IMR-90 (cell line): ENCODE measurements at regions not wholly inside any gene's neighbourhood (a gene's known extent, or its start where the extent isn't known, plus 50 kb on each side); places are given as distances from the start of the nearest gene placed in this dataset.

Source experiments
- ATAC-seq: fragments of 200-7000 bp; cut with Tn5 transposase; 2 replicates; pipeline ENCODE4 v1.9.1; 2020; ENCODE audit warnings: low read depth, mild to moderate bottlenecking, moderate library complexity
- BruUV-seq: library from RNA; stranded (reverse); fragments of 400-500 nt; replicated peaks from 2 replicates; lab custom pipeline; 2021; lab: Mats Ljungman, UMichigan
- CTCF ChIA-PET: fragments of 300-600 bp; formaldehyde crosslinking; extraction: SDS; loops from one replicate; lab custom pipeline; 2021; ENCODE audit warnings: antibody characterized with exemption; lab: Yijun Ruan, JAX
- POLR2A ChIA-PET: fragments of 300-600 bp; sonication (Branson Sonifier 250); formaldehyde crosslinking; loops from one replicate; lab custom pipeline; 2022; ENCODE audit warnings: antibody characterized with exemption; ENCODE audit not compliant: unreplicated experiment; lab: Charles Lee
- DNase-seq: peaks from one replicate; pipeline ENCODE4 v3.0.0; 2013
- H2AFZ ChIP-seq: replicated peaks from 2 replicates; pipeline ENCODE3; 2013; ENCODE audit warnings: low read length, mild to moderate bottlenecking; ENCODE audit not compliant: poor library complexity
- H2AK5ac ChIP-seq: 2 replicates; pipeline ENCODE4 v1.6.1; 2013; ENCODE audit warnings: low read depth, low read length, inconsistent platforms
- H2AK9ac ChIP-seq: replicated peaks from 2 replicates; pipeline ENCODE3; 2013; ENCODE audit warnings: mild to moderate bottlenecking, low read depth, low read length, moderate library complexity; ENCODE audit not compliant: poor library complexity
- H2BK120ac ChIP-seq: 2 replicates; pipeline ENCODE4 v1.6.1; 2013; ENCODE audit warnings: low read depth, low read length, inconsistent platforms
- H2BK15ac ChIP-seq: 3 replicates; pipeline ENCODE4 v1.6.1; 2013; ENCODE audit warnings: low read depth, low read length, inconsistent platforms
- H2BK20ac ChIP-seq: 2 replicates; pipeline ENCODE4 v1.6.1; 2013; ENCODE audit warnings: low read depth, mild to moderate bottlenecking, inconsistent platforms, low read length, moderate library complexity
- H2BK5ac ChIP-seq: 2 replicates; pipeline ENCODE4 v1.6.1; 2013; ENCODE audit warnings: mild to moderate bottlenecking, low read depth, low read length, inconsistent platforms; ENCODE audit not compliant: poor library complexity, severe bottlenecking
- H3K14ac ChIP-seq: replicated peaks from 2 replicates; pipeline ENCODE4 v1.6.1; 2013; ENCODE audit warnings: low read depth, low read length, inconsistent platforms
- H3K18ac ChIP-seq: 2 replicates; pipeline ENCODE4 v1.6.1; 2013; ENCODE audit warnings: low read depth, low read length, control low read depth
- H3K23ac ChIP-seq: 2 replicates; pipeline ENCODE4 v1.6.1; 2013; ENCODE audit warnings: low read depth, low read length, inconsistent platforms
- H3K27ac ChIP-seq: 2 replicates; pipeline ENCODE4 v1.5.1; 2013; ENCODE audit warnings: mild to moderate bottlenecking, control low read depth, low read length; ENCODE audit not compliant: insufficient read depth
- H3K27me3 ChIP-seq: 2 replicates; pipeline ENCODE4 v1.6.1; 2013; ENCODE audit warnings: low read length; ENCODE audit not compliant: control insufficient read depth, insufficient read depth
- H3K36me3 ChIP-seq: 2 replicates; pipeline ENCODE4 v1.6.1; 2013; ENCODE audit warnings: low read length, mixed read lengths; ENCODE audit not compliant: control insufficient read depth, insufficient read depth
- H3K4ac ChIP-seq: 2 replicates; pipeline ENCODE4 v1.6.1; 2013; ENCODE audit warnings: low read depth, low read length, inconsistent platforms
- H3K4me1 ChIP-seq: 2 replicates; pipeline ENCODE4 v1.6.1; 2013; ENCODE audit warnings: low read length, mixed read lengths; ENCODE audit not compliant: control insufficient read depth, insufficient read depth
- H3K4me2 ChIP-seq: 2 replicates; pipeline ENCODE4 v1.6.1; 2013; ENCODE audit warnings: low read depth, mild to moderate bottlenecking, control low read depth, low read length, moderate library complexity
- H3K4me3 ChIP-seq: 2 replicates; pipeline ENCODE4 v1.5.1; 2013; ENCODE audit warnings: low read depth, mild to moderate bottlenecking, control low read depth, low read length, moderate library complexity; ENCODE audit not compliant: insufficient read depth
- H3K56ac ChIP-seq: 2 replicates; pipeline ENCODE4 v1.6.1; 2013; ENCODE audit warnings: low read length, inconsistent platforms; ENCODE audit not compliant: insufficient read depth; ENCODE audit errors: extremely low read depth
- H3K79me1 ChIP-seq, 2 experiments: 2 replicates each; pipeline ENCODE4 v1.6.1; 2013; ENCODE audit warnings: low read length in 2 of 2, inconsistent platforms in 1 of 2, low read depth in 1 of 2
- H3K9ac ChIP-seq: 2 replicates; pipeline ENCODE4 v1.6.1; 2013; ENCODE audit warnings: low read depth, low read length, control low read depth
- H3K9me1 ChIP-seq: 2 replicates; pipeline ENCODE4 v1.6.1; 2013; ENCODE audit warnings: low read length, inconsistent platforms; ENCODE audit not compliant: insufficient read depth
- H3K9me3 ChIP-seq: 2 replicates; pipeline ENCODE4 v1.6.1; 2013; ENCODE audit warnings: low read length; ENCODE audit not compliant: control insufficient read depth, insufficient read depth
- H4K20me1 ChIP-seq: 2 replicates; pipeline ENCODE4 v1.6.1; 2013; ENCODE audit warnings: low read length, inconsistent platforms; ENCODE audit not compliant: insufficient read depth
- H4K5ac ChIP-seq: 2 replicates; pipeline ENCODE4 v1.6.1; 2013; ENCODE audit warnings: mild to moderate bottlenecking, low read depth, low read length, control low read depth
- H4K8ac ChIP-seq, 2 experiments: 2 replicates each; pipeline ENCODE4 v1.6.1; 2013; ENCODE audit warnings: low read depth in 2 of 2, low read length in 2 of 2, control low read depth in 1 of 2, inconsistent platforms in 1 of 2
- H4K91ac ChIP-seq: 2 replicates; pipeline ENCODE4 v1.6.1; 2013; ENCODE audit warnings: low read depth, low read length, inconsistent platforms; ENCODE audit not compliant: insufficient read depth
- BHLHE40 ChIP-seq: fragments of 150-350 bp; IDR thresholded peaks from 2 replicates; pipeline ENCODE4 v1.6.1; 2016; ENCODE audit warnings: mild to moderate bottlenecking, low read depth, low read length
- CEBPB ChIP-seq: IDR thresholded peaks from 2 replicates; pipeline ENCODE4 v1.6.1; 2012; ENCODE audit warnings: low read depth, low read length, improper control_type of control experiment
- ELK1 ChIP-seq: fragments of 150-350 bp; IDR thresholded peaks from 2 replicates; pipeline ENCODE4 v1.6.1; 2016; ENCODE audit warnings: low read depth, mild to moderate bottlenecking, low read length, moderate library complexity, borderline replicate concordance
- MXI1 ChIP-seq: IDR thresholded peaks from 2 replicates; pipeline ENCODE4 v1.6.1; 2012; ENCODE audit warnings: low read depth, mild to moderate bottlenecking, low read length, moderate library complexity, borderline replicate concordance
- NFE2L2 ChIP-seq: fragments of 150-350 bp; IDR thresholded peaks from 2 replicates; pipeline ENCODE4 v1.6.1; 2016; ENCODE audit warnings: low read depth, mild to moderate bottlenecking, low read length
- USF2 ChIP-seq: fragments of 150-350 bp; IDR thresholded peaks from 2 replicates; pipeline ENCODE4 v1.6.1; 2017; ENCODE audit warnings: mild to moderate bottlenecking, antibody characterized with exemption, low read length, low read depth
- WGBS, 2 experiments: methylation state at CpG; one replicate each; pipeline versions ENCODE4 v1.1.5 to v1.1.7; 2013; ENCODE audit warnings: missing lambda C conversion rate in 2 of 2; ENCODE audit not compliant: insufficient read length in 1 of 2; ENCODE audit errors: extremely low coverage in 2 of 2; 5-methylcytosine and 5-hydroxymethylcytosine counted together
- dilution Hi-C: fragments of 300-500 bp; cut with HindIII; formaldehyde crosslinking; loops from one replicate; pipeline ENCODE4 v1.14.3; 2018; ENCODE audit warnings: low sequenced_read_pairs; ENCODE audit not compliant: unreplicated experiment
- in situ Hi-C: fragments of 300-500 bp; cut with MboI; formaldehyde crosslinking; loops from 3 replicates; pipeline ENCODE4 v1.14.3; 2019; ENCODE audit warnings: low sequenced_read_pairs, inconsistent platforms, mixed read lengths
- intact Hi-C: fragments of 100-400 bp; cut with micrococcal nuclease; formaldehyde crosslinking; loops from 2 replicates; pipeline ENCODE4 v1.10.0; 2022

- H3K9me3 ChIP-seq: peaks cover 8% of the 10 kb centered on the region
- no peak overlapping the region for H4K5ac ChIP-seq
- no TSS peak for BruUV-seq
- H2AFZ ChIP-seq: no peak overlapping the region
- no peak overlapping the region for H3K56ac ChIP-seq
- no peak overlapping the region for H2BK5ac ChIP-seq
- no peaks in the 10 kb centered on the region for H3K27me3 ChIP-seq
- H2BK20ac ChIP-seq: no peak overlapping the region
- H4K91ac ChIP-seq: no peak overlapping the region
- no peak overlapping the region for H3K27ac ChIP-seq
- in situ Hi-C loops (no loop called here), intact Hi-C loops (no loop called here), dilution Hi-C loops (no loop called here)
- H3K4ac ChIP-seq: no peak overlapping the region
- no peak overlapping the region for H2BK120ac ChIP-seq
- no CpG with 5 or more reads among the region's 11 CpGs for WGBS, 2 experiments
- no peaks in the 10 kb centered on the region for H3K4me1 ChIP-seq
- ATAC-seq: no peak
- H2BK15ac ChIP-seq: no peak overlapping the region
- H3K14ac ChIP-seq: no peak overlapping the region
- H3K4me2 ChIP-seq: no peak overlapping the region
- CTCF ChIA-PET: no interaction called here
- POLR2A ChIA-PET: no interaction called here
- no peak overlapping the region for H3K4me3 ChIP-seq
- no peak for TF ChIP-seq USF2
- no peak for TF ChIP-seq MXI1
- TF ChIP-seq CEBPB: no peak
- no peak for TF ChIP-seq NFE2L2
- no peak for TF ChIP-seq BHLHE40
- TF ChIP-seq ELK1: no peak
- H2AK9ac ChIP-seq: no peak overlapping the region
- H3K18ac ChIP-seq: no peak overlapping the region
- no peaks in the 10 kb centered on the region for H3K79me1 ChIP-seq
- H4K8ac ChIP-seq: no peak overlapping the region
- no peak overlapping the region for H3K9ac ChIP-seq
- H3K23ac ChIP-seq: no peak overlapping the region
- no peaks in the 10 kb centered on the region for H3K36me3 ChIP-seq
- no peaks in the 10 kb centered on the region for H4K20me1 ChIP-seq
- DNase-seq: no peak
- H3K9me1 ChIP-seq: no peaks in the 10 kb centered on the region
- no peak overlapping the region for H2AK5ac ChIP-seq
These were observed 267.1 kb upstream of the SEMA6A start for GRCh38 chr5:116841734-116842133.
